NCI-H748 treated with DMSO at 0.1 percent for 48 hours (cell line): ENCODE measurements at regions not wholly inside any gene's neighbourhood (a gene's known extent, or its start where the extent isn't known, plus 50 kb on each side); places are given as distances from the start of the nearest gene placed in this dataset.
"Not testable (repeated sequence)": the region's sequence is repeated elsewhere in the genome, so short reads cannot be mapped to it uniquely, and the experiment has no call there.

Experiments
- DNase-seq: peaks from one replicate; lab custom pipeline; 2025; lab: John Stamatoyannopoulos, UW

DNA sequence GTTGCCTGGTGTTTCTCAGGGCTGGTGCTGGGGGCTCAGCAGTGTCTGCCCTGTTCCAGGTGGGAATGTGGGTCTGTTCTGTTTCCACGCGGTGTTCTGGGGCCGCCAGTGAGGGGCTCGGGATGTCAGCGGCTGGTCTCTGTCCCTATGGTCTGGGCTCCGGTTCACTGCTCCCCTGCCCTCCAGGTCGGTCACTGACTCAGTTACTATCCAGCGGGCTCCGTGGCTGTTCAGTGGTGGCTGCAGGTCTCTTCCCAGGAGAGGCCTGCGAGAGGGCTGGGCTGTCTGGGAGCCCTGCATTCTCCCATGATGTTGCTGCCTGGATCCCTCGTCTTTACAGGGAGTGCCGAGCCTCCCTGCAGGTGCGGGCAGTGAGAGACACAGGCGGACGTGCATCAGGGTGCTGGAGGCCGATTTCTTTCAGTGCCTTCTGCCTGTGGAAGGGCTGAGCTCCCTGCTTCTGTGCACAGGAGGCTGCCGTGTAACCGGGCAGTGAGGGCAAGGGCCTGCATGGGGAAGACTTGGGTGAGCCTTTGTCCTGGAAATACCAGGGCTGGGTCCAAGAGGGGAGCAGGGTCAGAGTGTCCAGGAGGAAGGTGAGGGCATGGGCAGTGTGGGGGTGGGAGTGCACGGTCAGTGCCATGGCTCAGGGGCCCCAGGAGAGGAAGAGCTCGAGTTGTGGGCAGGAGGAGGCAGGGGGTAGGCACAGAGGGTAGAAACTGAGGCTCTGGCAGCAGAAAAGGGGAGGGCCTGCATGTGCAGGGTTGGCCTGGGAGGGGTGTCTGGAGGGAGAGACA lies 391.0 kb downstream of the TMEM121 start:
- not testable (repeated sequence) for DNase-seq

DNA sequence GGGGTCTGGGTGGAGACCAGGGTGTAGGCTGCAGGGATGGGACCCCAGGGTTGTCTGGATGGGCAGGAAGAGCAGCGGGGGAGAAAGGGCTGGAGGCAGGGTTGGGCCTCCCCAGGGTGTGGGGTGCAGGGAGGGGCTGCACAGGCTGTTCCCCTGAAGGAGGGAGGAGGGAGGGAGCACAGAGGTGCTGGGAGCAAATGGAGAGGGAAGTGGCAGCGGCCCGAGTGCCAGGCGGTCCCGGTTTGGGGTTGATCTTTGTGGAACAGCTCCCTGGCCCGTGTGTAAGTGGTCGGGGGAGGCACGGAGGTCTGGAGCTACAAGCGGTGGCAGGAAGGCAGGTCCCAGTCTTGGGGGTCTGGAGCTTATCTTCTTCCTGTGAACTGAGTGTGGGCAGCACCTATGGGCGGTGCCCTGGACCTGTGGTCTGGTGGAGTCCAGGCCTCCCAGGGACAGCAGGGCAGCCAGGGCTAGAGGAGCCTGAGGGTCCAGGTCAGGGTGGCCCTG lies 391.6 kb downstream of the TMEM121 start:
- no peak for DNase-seq

DNA sequence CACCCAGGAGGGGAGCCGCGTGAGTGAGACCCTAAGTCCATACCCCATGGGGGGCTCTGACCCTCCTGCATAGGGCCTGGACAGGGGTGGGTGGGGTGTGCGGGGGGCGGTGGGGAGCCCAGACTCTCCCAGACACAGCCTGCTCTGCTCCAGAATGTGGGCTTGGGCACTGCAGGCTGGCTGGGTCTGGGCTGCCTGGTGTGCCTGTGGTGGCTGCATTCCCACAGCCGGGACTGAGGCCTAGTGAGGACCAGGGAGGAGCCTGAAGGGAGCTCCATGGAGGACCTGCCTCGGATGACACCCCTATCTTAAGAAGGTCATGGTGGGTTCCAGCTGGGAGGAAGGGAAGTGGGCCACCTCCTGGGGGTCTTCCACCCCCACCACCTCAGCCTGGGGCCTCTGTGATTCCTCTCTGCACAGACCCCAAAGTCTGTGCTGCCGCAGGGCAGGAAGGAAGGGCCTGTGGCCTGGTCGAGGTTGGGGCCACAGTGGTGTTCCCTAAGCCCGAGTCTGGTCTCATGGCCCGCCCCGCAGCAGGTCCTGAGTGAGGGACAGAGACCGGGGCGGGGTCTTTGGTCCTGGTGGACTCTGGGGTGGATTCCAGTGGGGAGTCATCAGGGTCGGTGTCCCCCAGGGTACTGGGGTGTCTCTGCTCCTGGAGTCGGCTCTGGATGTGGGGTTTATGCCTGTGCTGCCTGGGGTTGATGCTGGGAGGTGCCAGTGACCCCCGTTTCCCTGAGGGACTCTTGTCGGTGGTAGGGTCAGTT lies 392.3 kb downstream of the TMEM121 start:
- DNase-seq: no peak

DNA sequence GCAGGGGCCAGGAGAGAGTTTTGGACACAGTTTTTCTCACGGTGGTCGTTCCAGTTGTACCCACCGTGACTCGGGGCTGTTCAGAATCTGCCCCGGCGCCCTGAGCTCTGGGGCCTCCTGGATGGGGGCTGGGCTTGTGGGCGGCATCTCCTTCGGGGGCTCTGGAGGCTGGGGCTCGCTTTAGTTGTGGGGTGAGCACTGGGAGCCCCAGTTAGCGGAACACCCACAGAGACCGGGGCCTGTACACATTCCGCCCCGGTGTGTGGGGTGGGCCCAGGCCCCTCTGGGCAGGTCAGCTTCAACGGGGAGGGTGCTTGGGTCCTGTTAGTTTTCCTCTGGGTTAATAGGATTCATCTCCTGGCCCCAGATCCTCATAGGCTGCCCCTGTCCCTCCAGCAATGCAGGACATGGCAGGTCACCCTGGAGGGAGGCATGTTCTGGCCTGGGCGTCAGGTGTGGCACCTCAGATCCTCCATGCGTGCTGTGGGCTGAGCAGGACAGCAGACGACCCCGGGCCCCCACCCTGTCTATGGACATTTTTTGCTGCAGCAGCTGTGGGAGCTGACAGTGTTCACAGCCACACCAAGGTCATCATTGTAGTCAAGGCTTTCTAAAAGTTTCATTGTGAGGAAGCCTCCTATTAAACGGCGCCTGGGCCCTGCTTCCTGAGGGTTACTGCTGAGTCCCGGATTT lies 393.2 kb downstream of the TMEM121 start:
- no peak for DNase-seq

DNA sequence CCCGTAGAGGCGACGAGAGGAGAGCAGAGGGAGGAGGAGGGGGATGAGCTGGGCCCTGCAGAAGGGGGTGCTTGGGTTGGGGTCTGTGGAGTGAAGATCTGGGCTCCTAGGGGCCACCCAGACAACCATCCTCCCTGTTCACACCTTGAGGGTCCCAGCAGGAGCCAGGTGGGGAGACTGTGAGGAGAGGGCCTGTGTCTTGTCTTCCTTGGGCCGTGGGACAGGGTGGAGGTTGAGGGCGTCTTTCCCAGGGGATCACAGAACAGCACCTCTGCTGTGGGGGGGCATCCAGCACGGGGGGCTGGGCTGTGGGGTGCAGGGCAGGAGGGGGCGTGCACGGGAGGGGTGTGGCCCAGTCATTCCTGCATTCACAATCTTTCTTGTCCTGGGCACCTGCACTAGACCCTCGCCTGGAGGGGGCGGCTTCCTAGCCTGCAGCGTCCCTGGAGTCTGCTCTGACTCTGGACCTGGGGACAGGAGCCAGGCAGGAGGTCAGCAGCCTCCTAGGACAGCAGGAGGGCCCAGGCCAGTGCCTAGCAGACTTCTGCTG lies 393.8 kb downstream of the TMEM121 start:
- not testable (repeated sequence) for DNase-seq

DNA sequence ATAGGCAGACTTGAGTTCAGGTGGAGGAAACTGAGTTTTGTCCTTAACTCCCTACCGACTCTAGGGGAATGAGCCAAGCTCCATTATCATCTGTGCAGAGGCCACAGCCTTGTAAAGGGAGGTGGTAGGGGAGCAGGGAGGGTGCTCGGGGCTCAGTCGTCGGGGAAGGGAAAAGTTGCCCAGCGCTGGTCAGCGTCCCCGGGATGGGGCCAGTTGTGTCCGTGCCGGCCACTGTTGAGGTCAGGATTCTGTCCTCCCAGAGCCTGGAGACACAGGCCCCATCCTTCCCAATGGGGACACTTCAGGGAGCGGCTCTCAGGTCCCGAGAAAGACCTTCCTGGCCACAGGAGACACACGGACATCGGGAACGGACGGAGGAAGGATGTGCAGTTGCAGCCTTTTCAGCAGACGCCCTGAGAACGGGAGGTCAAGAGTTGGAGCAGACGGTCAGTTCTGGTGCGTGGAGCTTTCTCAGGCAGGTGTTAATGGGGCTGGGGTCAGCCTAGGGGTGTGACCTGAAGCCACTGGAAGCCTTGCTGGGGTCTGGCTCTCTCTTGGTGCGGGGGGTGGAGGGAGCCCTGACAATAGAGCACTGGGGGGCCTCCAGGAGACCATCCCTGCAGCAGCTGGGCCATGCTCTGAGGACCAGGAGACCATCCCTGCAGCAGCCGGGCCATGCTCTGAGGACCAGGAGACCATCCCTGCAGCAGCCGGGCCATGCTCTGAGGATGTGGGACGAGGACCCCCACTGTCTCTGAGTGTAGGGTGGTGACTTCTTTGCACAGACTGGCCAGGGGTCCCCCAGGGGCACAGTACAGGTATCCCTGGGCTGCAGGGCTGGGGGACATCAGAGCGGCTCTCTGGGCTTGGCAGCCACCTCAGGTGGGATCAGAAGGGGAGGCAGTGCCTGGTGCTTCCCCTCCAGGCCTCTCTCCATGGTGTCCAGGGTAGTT lies 394.7 kb downstream of the TMEM121 start:
- not testable (repeated sequence) for DNase-seq

DNA sequence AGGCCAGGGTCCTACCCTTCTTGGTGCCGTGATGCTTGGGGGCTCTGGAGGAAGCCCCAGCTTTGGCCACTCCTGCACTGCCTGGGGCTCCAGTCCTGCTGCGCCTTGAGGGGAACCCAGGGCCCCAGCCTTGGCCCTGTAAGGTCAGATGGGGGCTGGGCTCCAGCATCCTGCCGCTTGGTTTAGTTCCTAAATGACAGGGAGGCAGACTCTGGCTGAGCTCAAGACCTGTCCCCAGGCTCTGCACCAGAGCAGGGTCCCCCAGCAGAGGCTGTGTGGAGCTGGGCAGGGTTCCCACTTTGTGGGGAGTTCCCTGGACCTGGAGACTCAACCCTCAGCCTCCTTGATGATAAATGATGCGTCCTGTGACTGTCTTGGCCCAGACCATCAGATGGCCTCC lies 395.4 kb downstream of the TMEM121 start:
- not testable (repeated sequence) for DNase-seq

DNA sequence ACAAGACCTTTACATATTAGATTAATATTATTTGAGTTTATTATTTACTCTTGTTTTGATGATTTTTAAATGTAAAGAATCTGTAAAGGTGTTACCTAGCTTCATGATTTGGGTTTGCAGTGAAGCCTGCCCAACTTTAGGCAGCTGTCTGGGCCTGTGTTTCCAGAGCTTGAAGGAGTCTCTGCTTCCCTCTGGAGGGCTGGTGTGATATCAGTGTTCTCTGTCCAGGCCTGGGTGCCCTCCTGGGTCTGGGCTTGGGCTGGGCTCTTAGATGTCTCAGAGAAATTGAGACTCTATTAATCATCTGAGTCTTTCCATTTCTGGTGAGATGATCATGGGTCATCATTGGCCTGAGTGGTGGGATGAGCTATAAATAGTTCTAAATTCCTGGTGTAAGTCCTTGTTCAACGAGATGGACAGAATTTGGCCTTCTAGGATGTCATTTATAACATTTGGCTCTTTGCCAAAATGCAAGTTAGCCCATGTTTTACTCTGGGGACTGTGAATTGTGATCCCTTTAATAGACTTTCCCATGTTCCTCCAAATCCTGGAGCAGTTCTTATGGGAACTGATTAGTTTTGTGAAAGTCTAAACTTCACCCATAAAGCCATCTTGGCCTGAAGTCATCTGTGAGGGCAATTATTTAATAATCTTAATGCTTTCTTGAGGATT lies 397.3 kb downstream of the TMEM121 start:
- not testable (repeated sequence) for DNase-seq

DNA sequence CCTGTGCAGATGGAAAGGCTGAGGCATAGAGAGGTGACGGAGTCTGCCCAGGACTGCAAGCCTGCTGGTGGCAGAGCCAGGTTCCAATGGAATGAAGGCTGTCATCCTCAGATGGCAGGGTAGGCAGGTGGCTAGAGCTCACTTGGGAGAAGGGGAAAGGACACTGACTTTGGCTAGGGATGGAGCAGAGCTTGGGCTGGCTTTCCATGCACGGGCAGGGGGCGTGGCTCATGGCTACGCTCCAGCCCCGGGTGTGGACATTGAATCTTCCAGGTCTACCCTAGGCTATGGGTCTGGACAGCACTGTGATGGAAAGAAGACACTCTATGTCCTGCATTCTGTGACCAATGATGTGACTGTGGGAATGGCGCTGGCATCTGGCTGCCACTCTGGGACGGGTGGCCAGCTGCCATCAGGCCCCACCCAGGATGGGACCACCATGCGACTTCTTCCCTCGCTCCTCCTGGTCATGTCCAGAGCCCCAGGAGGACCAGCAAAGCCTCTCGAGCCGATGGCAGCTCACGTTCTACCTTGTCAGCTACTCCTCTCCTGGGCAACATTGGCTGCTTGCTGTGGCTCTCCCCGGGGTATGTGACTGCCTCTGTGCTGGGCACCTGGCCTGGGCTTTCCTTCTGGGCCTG lies 398.7 kb downstream of the TMEM121 start:
- no peak for DNase-seq

DNA sequence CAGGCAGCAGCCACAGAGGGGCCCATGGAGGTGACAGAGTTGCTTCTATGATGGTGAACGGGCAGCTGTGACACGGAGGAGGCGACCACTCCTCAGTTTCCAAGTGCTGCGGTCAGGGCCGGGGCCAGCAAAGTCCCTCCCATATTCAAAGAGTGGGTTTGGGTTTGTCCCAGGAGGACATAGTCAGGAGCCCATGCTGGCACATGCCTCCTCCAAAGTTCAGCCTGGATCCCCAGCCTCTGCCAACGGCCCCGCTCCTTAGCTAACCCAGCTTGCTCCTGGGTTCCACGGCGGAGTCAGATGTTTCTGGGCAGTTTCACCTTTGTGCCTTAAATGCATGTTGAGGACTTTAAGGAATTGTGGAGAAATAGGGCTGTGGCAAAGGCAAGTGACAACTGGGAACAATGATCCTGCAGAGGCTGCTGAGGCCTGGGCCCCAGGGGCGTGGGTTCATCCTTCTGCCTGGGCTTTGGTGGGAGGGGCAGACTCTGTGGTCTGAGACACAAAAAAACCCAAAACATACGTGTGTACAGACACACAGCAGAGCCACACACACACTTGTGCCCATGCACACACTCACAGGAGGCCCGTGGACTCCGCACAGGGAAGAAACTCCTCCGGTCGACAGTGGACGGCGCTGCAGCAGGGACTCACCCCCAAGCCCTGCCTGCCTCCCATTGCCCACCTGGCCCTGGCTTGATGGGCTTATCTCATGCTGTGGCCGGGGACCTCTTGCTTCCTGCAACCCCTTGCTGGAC lies 399.4 kb downstream of the TMEM121 start:
- no peak for DNase-seq

DNA sequence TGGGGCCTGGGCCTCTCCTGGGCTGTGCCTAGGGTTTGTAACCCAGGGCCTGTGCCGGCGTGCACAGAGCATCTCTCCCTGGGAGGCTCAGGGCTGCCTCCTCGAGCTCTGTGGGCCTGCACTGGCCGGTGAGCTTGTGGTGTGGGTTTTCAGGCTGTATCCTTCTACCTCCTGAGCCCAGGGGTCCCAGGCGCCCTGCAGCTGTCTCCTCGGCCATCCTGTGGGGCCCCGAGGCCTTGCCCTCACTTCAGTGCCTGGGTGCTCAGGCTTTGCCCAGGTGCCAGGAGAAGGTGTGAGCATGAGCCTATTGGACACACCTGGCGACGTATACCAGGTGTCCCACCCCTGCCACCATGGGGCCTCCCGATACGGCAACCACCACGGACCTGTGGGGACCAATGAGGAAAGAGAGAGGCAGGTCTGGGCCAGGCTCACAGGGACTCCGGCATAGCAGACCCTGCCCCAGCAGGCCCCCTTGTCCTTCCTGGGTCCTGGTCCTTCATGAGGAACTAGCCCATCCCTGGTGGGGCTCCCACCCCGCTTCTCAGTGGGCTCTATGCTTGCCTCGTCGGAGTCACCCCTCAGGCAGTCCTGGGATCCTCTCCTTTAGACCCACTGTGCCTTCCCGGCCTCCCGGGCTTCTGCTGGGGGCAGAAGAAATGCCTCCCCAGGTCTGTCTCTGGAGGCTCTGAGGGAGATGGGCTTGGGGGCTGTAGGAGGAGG lies 400.2 kb downstream of the TMEM121 start:
- DNase-seq: no peak

DNA sequence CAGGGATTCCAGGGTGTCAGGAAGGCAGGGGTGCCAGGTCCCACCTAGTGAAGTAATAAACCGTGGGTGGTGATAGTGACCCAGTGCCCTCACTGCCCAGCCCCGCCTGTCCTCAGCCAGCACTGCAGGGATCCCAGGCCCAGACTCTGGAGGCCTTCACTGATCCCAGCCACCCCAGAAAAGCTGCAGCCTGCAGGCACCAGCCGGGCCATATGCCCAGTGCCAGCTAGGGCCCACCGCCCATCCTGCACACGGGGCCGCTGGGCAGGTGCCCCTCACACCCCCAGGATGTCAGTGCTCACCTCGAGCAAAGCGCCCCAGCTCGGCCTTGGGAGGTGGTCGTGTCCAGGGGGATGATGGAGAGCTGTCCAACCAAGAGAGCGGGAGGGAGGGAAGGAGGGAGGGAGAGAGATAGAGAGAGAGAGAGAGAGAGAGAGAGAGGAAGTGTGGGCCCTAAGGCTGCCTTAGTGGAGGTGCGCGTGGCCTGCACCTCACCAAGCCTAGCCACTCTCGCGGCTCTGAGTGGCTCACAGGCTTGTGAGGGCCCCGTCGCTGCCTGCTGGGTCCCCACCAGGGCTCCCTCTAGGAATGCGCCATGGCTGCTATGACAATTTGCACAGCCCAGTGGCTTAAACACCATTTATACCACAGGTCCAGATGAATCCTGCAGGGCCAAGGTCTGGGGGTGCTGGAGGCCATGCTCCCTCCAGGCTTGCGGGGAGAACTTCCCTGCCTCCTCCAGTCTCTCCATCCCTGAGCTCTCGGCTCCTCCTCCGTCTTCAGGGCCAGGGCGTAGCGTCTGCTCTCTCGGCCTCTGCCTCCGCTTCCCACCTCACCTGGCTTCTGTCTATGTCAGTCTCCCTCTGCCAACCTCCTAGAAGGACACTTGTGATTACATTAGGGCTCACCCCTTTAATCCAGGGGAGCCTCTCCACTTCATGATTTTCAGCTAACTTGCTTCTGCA lies 401.0 kb downstream of the TMEM121 start:
- DNase-seq: no peak

DNA sequence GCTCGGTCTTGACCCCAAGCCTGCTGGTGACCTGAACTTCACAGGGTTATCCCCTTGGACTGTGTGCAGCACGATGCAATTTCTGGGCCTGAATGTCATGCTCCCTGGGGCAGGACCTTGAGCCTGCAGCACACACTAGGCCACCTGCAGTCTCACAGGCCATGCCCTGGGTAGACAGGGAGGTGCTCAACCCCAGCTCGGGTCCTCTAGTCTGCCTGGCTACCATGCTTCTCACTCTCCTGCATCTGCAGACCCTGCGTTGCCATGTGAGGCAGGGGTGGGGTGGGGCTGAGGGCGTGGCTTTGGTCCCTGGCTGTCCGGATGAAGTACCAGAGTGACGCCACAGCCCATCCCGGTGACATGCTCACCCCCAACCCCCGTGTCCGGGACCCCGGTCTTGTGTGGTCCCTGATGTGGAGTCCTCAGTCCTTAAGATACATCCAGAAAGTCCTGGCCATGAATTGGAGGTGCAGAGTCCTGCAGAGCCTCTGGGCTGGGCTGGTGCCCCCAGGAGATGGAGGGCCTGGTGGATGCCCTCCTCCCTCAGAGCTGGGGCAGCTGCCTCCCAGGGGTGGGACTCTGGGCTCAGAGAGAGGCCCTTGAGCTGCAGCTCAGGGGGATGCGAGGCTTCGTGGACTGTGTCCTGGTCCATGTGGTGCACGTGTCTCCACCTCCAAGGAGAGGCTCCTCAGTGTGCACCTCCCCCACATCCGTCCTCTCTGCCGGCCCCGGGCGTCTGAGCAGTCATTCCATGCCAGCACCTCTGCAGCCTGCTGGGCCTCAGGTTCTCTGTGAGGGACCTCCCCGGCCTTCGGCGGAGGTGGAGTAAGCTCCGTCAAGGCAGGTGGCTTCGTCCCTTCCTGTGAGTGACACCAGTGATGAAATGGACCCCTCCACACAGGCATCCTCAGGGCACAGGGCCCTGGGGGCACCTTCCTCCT lies 402.1 kb downstream of the TMEM121 start:
- not testable (repeated sequence) for DNase-seq

DNA sequence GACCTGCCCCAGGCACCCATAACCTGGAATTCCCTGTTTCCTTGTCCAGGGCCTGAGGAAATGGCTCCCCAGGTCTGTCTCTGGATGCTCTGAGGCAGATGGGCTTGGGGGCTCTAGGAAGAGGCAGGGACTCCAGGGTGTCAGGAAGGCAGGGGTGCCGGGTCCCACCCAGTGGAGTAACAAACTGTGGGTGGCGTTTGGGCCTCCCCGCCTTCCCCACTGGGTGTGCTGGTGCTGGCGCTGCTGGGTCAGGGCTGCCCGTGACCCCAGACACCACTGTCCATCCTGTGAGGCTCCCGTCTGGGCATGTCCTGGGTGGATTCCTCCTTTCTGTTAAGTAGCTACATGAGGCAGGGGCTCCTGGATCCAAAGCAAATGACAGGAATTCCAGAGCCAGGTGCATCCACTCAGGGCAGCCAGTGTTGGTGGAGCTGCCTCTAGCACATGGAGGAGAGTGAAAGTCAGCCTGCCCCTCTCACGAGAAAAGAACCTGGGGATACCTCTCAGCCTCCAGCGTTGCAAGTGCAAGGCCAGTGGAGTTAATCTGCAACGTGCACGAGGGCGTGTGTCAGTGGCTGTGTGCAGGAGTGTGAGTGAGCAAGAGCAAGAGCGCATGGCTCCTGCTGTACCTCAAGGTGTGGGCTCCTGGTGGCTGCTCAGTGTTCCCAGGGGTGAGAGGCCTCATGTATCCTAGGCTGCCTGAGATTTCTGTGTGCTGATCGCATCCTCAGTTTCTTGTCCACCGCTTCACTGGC lies 403.1 kb downstream of the TMEM121 start:
- no peak for DNase-seq

DNA sequence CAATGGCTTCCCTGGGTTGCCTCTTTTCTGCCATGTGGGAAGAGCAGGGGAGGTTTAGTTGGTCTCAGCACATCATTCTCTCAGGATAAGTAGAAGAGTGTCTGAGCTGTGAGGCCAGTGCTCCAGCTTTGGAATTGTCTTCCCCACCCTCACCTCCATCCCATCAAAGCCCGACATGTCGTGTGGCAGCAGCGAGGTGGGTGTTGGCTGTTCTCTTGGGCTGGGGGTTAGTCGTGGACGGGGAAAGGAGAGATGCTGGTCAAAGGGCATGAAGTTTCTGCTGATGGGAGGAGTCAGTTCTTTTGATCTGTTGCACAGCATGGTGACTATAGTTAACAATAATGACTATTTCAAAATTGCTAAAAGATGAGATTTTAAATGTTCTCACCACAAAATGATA lies 404.2 kb downstream of the TMEM121 start:
- no peak for DNase-seq
